Globus pallidus (tissue), 1 donor: ENCODE measurements at regions not wholly inside any gene's neighbourhood (a gene's known extent, or its start where the extent isn't known, plus 50 kb on each side); places are given as distances from the start of the nearest gene placed in this dataset.
A peak's percentile ranks its signal among the peaks of the same experiment; 100 is the strongest.
"Not testable (repeated sequence)": the region's sequence is repeated elsewhere in the genome, so short reads cannot be mapped to it uniquely, and the experiment has no call there.

ENCODE experiments used
- DNase-seq: peaks from one replicate; pipeline ENCODE4 v3.0.0-alpha.2; 2015; ENCODE audit warnings: low spot score

- no peak for DNase-seq
Measured at GRCh38 chr1:60949154-60949825, 133.1 kb upstream of the NFIA start.

DNA sequence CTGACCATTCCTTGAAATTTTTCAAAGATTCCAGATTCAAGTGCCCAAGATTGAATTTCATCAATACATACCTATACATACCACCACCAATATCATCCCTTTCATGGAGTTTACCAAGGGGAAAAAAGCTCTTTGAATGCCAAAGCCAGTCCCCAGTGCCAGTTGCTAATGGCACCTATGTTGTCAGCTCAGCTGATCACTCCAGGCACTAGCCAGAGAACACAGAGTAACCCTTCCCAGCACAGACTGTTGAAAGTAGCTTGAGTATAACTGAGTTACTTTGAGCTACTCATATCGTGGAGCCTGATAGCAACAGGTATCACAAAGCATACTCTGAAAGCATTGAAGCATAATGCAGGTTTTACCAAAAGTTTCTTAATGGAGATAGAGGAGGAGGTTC lies 133.9 kb upstream of the NFIA start:
- no peak for DNase-seq

GRCh38 chr1:60947367-60947766 lies 135.0 kb upstream of the NFIA start:
- DNase-seq: no peak

- no peak for DNase-seq
Measured at GRCh38 chr1:60942896-60943638, 139.3 kb upstream of the NFIA start.

- DNase-seq: no peak
Measured at GRCh38 chr1:60942291-60942690, 140.1 kb upstream of the NFIA start.

DNA sequence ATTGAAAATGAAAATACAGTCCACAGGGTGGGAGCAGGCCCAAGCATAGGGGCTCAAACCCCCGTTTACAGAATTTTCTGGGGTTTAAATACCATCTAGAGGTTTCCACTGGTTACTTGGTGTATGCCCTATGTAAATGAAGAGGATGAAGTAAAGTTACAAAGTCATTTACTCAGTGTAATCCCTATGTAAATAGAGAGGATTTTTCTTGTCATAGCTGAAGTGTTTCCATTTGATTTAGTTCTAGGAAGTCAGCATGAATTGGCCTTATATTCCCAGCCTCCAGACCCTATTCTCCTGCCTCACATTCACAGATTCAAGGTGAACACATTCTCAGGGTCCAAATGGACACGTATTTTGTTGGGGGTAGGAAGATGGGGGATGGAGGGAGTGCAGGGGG lies 141.7 kb upstream of the NFIA start:
- DNase-seq: not testable (repeated sequence)

DNA sequence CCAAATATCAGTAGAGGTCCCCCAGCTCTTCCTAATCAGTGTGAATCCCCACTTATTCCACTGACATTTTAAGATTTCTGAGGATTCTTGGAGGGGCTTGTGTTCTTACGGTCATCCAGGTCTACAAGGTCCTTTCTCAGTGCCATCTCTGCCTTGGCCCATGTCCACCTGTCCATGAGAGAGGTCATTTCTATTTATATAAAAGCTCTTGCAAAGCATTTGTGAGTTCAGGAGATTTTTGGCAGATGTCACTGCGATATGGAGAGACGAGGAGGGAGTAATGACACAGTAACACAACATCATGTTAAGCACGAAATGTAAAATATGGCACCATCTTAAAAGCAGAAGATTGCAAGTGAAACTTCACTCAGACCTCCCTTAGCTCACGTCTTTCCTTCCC lies 144.6 kb upstream of the NFIA start:
- DNase-seq: no peak

- DNase-seq: peak; percentile 23
Measured at GRCh38 chr1:60936591-60937342, 145.6 kb upstream of the NFIA start.

DNA sequence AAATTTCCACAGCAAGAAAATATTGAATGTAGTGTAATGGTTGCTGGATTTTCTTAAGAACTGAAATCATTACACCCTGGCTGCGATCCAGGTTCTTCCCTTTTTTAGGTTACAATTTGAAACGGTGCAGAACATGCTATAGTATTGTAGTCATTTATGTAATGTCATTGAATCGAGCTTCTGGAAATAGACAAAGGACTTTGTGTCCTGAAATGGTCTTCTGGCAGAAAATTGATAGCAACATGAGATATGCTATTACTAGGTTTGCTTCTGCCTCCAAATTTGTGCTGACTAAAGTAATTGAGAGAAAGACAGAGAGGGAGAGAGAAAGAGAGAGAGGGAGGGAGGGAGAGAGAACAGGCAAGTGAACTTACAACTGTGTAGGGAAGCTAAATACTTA lies 146.2 kb upstream of the NFIA start:
- no peak for DNase-seq

DNA sequence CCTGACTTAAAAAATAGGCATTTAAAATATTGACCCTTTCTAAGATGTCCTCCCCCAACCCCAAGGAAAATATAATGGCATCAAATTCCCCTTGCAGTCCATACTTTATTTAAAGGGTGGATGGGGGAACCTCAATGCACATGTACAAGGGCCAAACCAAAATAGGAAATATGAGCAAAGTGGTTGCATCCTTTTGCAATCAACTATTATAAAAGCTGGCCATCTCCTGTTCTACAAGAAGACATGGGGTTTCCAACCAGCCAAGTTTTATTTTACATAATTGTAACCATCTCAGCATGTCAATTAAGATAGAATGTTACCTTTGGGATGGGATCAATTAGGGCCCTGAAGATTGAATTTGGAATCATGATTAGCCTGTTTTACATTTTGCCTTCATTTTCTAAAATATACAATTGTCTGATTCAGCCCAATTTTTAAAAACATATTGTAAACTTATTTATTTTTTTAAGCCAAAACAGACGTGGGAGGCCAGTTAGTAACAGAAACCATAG lies 146.7 kb upstream of the NFIA start:
- no peak for DNase-seq

DNA sequence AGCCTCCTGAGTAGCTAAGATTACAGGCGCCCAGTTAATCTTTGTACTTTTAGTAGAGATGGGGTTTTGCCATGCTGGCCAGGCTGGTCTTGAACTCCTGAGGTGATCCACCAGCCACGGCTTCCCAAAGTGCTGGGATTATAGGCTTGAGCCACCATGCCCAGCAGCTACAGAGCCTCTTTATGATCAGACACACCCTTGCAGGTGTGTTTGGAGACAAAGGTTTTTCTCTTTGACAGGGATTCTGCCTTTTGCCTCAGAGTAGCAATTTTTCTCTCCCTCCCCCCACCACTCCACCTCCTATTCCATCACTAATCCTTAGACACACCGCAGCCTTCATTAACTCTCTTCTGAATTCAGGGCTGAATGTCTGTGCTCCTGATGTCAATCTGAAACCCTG lies 152.2 kb upstream of the NFIA start:
- no peak for DNase-seq

- DNase-seq: no peak
Measured at GRCh38 chr1:60924964-60925798, 157.2 kb upstream of the NFIA start.

DNA sequence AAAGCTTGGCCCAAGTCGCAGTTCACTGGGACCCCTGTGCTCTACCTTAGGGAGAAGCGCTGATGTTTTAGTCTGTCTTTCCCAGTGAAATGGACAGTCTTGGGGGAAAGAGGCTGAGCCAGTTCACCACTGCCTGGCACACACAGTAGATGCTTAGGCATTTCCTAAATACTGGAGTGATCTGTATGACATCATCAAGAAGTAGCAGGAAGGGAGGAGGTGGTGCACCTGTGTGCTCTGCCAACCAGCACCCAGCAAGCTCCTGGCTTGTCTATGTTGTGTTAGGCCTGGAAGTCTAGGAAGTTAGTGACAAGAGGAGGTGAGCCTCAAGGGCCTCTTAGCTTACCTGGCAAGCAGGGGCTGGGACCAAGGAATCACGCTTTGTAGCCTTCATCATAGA lies 158.2 kb upstream of the NFIA start:
- no peak for DNase-seq

DNA sequence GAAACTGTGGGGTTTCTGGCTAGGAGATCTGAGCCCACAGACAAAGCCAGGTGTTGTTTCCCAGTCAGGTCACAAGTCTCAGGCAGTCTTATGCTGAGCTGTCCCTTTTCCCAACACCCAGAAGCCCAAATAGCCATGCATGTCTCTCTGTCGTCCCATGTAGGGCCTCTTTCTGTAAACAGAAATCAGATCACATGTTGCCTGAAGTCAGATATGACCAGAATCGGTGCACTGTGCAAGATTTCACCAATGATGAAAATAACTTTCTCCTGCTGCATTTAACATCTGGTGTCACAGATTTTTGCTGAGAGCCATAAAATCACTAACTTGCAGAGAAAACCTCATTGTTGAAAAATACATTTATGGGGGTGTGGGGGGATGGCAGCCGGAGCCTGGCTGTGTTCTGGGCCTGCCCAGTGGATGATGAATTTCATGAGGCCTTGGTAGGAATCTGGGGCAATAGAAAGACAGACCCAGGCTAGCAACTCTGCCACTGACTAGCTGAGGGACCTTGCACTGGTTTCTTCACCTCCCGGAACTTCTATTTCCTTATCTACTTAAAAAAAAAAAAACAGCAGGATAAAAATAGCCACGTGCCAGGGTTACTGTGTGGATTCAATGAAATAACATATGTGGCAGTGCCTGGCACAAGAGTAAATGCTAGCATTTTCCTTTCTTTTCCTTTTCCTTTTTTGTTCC lies 158.8 kb upstream of the NFIA start:
- DNase-seq: no peak

GRCh38 chr1:60922304-60922703 lies 160.1 kb upstream of the NFIA start:
- peak; percentile 24 for DNase-seq

- DNase-seq: no peak
Measured at GRCh38 chr1:60921175-60921574, 161.2 kb upstream of the NFIA start.

DNA sequence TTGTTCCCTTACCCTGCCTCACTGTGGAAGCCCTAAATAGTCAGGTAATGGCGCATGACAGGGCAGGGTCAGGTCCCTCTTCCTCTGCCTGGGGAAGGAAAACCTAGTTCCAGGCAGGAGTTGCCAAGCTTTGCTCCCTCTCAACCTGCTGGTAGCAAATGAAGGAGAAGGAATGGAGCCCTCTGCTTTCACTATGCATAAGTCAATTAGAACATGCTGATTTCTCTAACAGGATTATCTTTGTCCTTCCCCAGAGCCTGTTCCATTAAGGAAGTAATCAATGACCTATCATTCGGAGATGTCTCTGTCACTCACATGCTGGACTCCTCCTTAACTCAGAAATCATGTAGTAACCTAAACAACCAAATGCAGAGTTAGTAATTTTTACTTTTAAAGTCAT lies 161.8 kb upstream of the NFIA start:
- no peak for DNase-seq

DNA sequence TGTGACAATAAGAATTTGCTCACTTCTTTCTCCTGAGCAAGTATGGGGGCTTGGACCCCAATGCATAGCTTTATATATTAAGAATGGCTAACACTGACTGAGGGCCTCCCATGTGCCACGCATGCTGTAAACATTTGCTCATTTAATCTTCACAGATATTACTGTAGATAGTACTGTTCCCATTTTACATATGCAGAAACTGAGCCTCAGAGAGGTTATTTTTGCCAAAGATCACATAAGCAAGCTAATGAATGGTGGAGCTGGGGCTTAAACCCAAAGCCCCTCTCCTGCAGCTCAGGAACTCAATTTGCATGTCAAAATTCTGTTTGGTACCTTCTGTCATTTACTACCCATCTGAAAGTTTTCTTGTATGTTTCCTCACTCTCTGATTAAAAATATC lies 163.5 kb upstream of the NFIA start:
- no peak for DNase-seq

DNA sequence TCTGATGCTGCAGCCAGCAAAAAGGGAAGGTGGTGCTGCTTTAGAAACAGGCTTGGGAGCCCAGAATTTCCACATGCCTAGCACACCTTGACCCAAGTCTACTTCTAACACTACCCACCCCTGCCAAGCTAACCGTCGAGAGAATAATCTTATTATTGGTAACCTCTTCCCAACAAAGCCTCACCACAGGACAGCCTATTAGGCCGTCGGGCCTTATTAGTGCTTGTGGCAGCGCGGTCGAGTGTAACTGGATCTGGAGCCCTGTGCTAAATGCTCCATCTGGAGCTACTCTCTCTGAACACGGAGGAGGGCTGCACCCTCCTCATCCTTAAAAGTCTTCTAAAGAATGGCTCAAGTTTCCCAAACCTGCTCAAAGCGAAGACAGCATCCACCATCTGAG lies 165.5 kb upstream of the NFIA start:
- no peak for DNase-seq

- no peak for DNase-seq
Measured at GRCh38 chr1:60916199-60916598, 166.2 kb upstream of the NFIA start.

GRCh38 chr1:60915441-60915840 lies 166.9 kb upstream of the NFIA start:
- DNase-seq: no peak
